ENCODE measurements at regions not wholly inside any gene's neighbourhood (a gene's known extent, or its start where the extent isn't known, plus 50 kb on each side); places are given as distances from the start of the nearest gene placed in this dataset.
"Not testable (repeated sequence)": the region's sequence is repeated elsewhere in the genome, so short reads cannot be mapped to it uniquely, and the experiment has no call there.

GRCh38 chr2:63743982-63744966 lies 97.4 kb upstream of the UGP2 start:
- TF ChIP-seq EZH2 (IDR thresholded peaks at IDR 0.05; ENCODE audit: insufficient read depth, poor library complexity, severe bottlenecking) (no peak), EZH2phosphoT487 (IDR thresholded peaks at IDR 0.05; ENCODE audit: insufficient read depth, low read depth) (no peak)

GRCh38 chr2:63746548-63746947 lies 95.1 kb upstream of the UGP2 start:
- H3K9ac ChIP-seq; in situ Hi-C loops (cut with MboI); H3K4me1 ChIP-seq (ENCODE audit: insufficient read depth); H4K20me1 ChIP-seq (ENCODE audit: insufficient read depth); H3K9me2 ChIP-seq (ENCODE audit: insufficient read depth); H3K9me3 ChIP-seq (ENCODE audit: low read depth); DNase-seq; H2AFZ ChIP-seq; H3K36me3 ChIP-seq (ENCODE audit: low read depth); H3K4me2 ChIP-seq (ENCODE audit: unreplicated experiment); H3K79me2 ChIP-seq (ENCODE audit: insufficient read depth); H3F3A ChIP-seq (ENCODE audit: insufficient read depth); H3K27me3 ChIP-seq (replicated peaks; ENCODE audit: insufficient read depth); H3K27ac ChIP-seq; H3K4me3 ChIP-seq: not testable (repeated sequence)
- WGBS, 2 experiments (ENCODE audit: low coverage in 1 of 2, low lambda C conversion rate in 2 of 2, missing lambda C conversion rate in 2 of 2), result 95 to 97% methylated on average over 8 of the region's 8 CpGs

More at GRCh38 chr2:63743982-63744966, 97.4 kb upstream of the UGP2 start:
- no peak overlapping the region for H3K9ac ChIP-seq
- H3K27me3 ChIP-seq (replicated peaks; ENCODE audit: insufficient read depth), result no peaks in the 10 kb centered on the region
- H3K4me2 ChIP-seq (ENCODE audit: unreplicated experiment), result no peak overlapping the region
- H3F3A ChIP-seq (ENCODE audit: insufficient read depth), result 0 out of 2 replicates have a peak, but pooled peaks cover 6% of the 10 kb centered on the region
- 25 to 27% methylated on average over 6 of the region's 6 CpGs for WGBS, 2 experiments (ENCODE audit: low coverage in 1 of 2, low lambda C conversion rate in 2 of 2, missing lambda C conversion rate in 2 of 2)
- peaks cover 19% of the 10 kb centered on the region for H3K4me1 ChIP-seq (ENCODE audit: insufficient read depth)
- no peak overlapping the region for H3K4me3 ChIP-seq
- no peaks in the 10 kb centered on the region for H3K79me2 ChIP-seq (ENCODE audit: insufficient read depth)
- no peaks in the 10 kb centered on the region for H3K36me3 ChIP-seq (ENCODE audit: low read depth)
- no peaks in the 10 kb centered on the region for H3K9me2 ChIP-seq (ENCODE audit: insufficient read depth)
- in situ Hi-C loops (cut with MboI), result no loop called here
- H3K9me3 ChIP-seq (ENCODE audit: low read depth), result no peaks in the 10 kb centered on the region
- no peak overlapping the region for H3K27ac ChIP-seq
- DNase-seq, result no peak
- peak overlapping the region; percentile 60 for H2AFZ ChIP-seq
- no peaks in the 10 kb centered on the region for H4K20me1 ChIP-seq (ENCODE audit: insufficient read depth)

DNA sequence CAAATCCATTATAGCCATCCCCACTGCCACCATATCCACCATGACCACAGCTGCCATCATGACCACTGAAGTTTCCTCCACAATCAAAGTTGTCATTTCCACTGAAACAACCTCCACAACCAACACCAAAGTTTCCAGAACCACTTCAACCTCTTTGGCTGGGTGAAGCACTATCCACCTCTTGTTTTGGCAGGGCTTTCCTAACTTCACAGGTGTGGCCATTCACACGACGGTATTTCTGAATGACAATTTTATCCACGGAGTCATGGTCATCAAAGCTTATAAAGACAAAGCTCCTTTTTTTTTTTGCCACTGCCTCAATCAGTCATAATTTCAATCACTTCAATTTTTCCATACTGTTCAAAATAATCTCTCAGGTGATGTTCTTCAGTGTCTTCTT lies 89.8 kb upstream of the UGP2 start:
- no peak overlapping the region for H2AFZ ChIP-seq
- 96 to 97% methylated on average over 3 of the region's 3 CpGs for WGBS, 2 experiments (ENCODE audit: low coverage in 1 of 2, low lambda C conversion rate in 2 of 2, missing lambda C conversion rate in 2 of 2)
- in situ Hi-C loops (cut with MboI), result no loop called here
- H3K9me2 ChIP-seq (ENCODE audit: insufficient read depth), result no peaks in the 10 kb centered on the region
- no peak overlapping the region for H3K27ac ChIP-seq
- peaks cover 17% of the 10 kb centered on the region for H3F3A ChIP-seq (ENCODE audit: insufficient read depth)
- H4K20me1 ChIP-seq (ENCODE audit: insufficient read depth), result no peaks in the 10 kb centered on the region
- no peaks in the 10 kb centered on the region for H3K9me3 ChIP-seq (ENCODE audit: low read depth)
- TF ChIP-seq EZH2phosphoT487 (IDR thresholded peaks at IDR 0.05; ENCODE audit: insufficient read depth, low read depth), result no peak
- TF ChIP-seq EZH2 (IDR thresholded peaks at IDR 0.05; ENCODE audit: insufficient read depth, poor library complexity, severe bottlenecking), result no peak
- H3K4me3 ChIP-seq, result no peak overlapping the region
- H3K79me2 ChIP-seq (ENCODE audit: insufficient read depth), result no peaks in the 10 kb centered on the region
- DNase-seq, result no peak
- no peak overlapping the region for H3K9ac ChIP-seq
- no peak overlapping the region for H3K4me2 ChIP-seq (ENCODE audit: unreplicated experiment)
- no peaks in the 10 kb centered on the region for H3K36me3 ChIP-seq (ENCODE audit: low read depth)
- peaks cover 21% of the 10 kb centered on the region for H3K4me1 ChIP-seq (ENCODE audit: insufficient read depth)
- no peaks in the 10 kb centered on the region for H3K27me3 ChIP-seq (replicated peaks; ENCODE audit: insufficient read depth)

DNA sequence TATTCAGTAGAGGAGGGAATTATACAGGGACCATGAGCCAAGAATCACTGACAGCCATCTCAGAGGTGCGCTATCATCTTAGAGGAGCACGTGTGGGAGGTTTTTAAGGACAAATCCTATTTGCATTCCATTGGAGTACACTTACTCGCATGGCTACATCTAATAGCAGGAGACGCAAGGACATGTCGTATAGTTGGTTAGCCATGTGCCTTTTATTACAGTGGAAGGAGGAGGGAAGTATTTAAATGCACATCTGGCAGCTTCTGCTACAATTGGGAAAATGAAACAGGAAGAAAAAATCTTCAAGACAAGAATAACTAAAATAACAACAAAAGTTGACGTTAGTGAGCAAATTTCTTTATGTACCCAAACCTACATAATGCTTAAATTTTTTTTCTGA lies 86.5 kb upstream of the UGP2 start:
- WGBS, 2 experiments (ENCODE audit: low coverage in 1 of 2, low lambda C conversion rate in 2 of 2, missing lambda C conversion rate in 2 of 2), result 16 to 23% methylated on average over 6 of the region's 6 CpGs
- Histone ChIP-seq H3K36me3 (ENCODE audit: low read depth) (no peaks in the 10 kb centered on the region), H2AFZ (peak overlapping the region; percentile 20; the same call in 1 of the 2 replicates), H3K9me3 (ENCODE audit: low read depth) (no peaks in the 10 kb centered on the region), H3F3A (ENCODE audit: insufficient read depth) (peaks cover 22% of the 10 kb centered on the region), H3K4me2 (ENCODE audit: unreplicated experiment) (peak overlapping the region; percentile 68), H3K27me3 (replicated peaks; ENCODE audit: insufficient read depth) (no peaks in the 10 kb centered on the region), H4K20me1 (ENCODE audit: insufficient read depth) (no peaks in the 10 kb centered on the region), H3K4me1 (ENCODE audit: insufficient read depth) (peaks cover 24% of the 10 kb centered on the region), H3K79me2 (ENCODE audit: insufficient read depth) (no peaks in the 10 kb centered on the region), H3K4me3 (peak overlapping the region; percentile 19; the same call in 1 of the 2 replicates), H3K27ac (peak overlapping the region; percentile 54), H3K9ac (no peak overlapping the region), H3K9me2 (ENCODE audit: insufficient read depth) (no peaks in the 10 kb centered on the region)
- TF ChIP-seq EZH2 (IDR thresholded peaks at IDR 0.05; ENCODE audit: insufficient read depth, poor library complexity, severe bottlenecking) (no peak), EZH2phosphoT487 (IDR thresholded peaks at IDR 0.05; ENCODE audit: insufficient read depth, low read depth) (no peak)
- peak; percentile 38 for DNase-seq
- in situ Hi-C loops (cut with MboI), result no loop called here

Measured in GM23248 (cell line).